WTC11 (cell line): ENCODE measurements at regions not wholly inside any gene's neighbourhood (a gene's known extent, or its start where the extent isn't known, plus 50 kb on each side); places are given as distances from the start of the nearest gene placed in this dataset.

ENCODE experiments used
- ATAC-seq: fragments of 200-7000 bp; cut with Tn5 transposase; 2 replicates; pipeline ENCODE4 v1.10.0; 2021; ENCODE audit warnings: mild to moderate bottlenecking, moderate library complexity
- CTCF ChIA-PET: fragments of 300-600 bp; sonication (Branson Sonifier 250); formaldehyde crosslinking; loops from one replicate; lab custom pipeline; 2021; ENCODE audit warnings: antibody characterized with exemption; lab: Charles Lee
- POLR2A ChIA-PET: fragments of 350-600 bp; sonication (Branson Sonifier 250); formaldehyde crosslinking; loops from one replicate; lab custom pipeline; 2021; ENCODE audit warnings: antibody characterized with exemption; lab: Charles Lee
- DNase-seq: peaks from one replicate; pipeline ENCODE4 v3.0.0; 2021; ENCODE audit warnings: low spot score
- H3K27ac Mint-ChIP-seq: 2 replicates; pipeline ENCODE4 v1.8.0; 2021; ENCODE audit warnings: mixed read lengths
- H3K27me3 Mint-ChIP-seq: 2 replicates; pipeline ENCODE4 v1.8.0; 2021; ENCODE audit warnings: low read depth, mild to moderate bottlenecking, moderate library complexity, mixed read lengths
- H3K36me3 Mint-ChIP-seq: 2 replicates; pipeline ENCODE4 v1.8.0; 2021; ENCODE audit warnings: mixed read lengths
- H3K4me1 Mint-ChIP-seq: 2 replicates; pipeline ENCODE4 v1.8.0; 2022; ENCODE audit warnings: mixed read lengths
- H3K4me3 Mint-ChIP-seq: 2 replicates; pipeline ENCODE4 v1.8.0; 2021; ENCODE audit warnings: mild to moderate bottlenecking, moderate library complexity, mixed read lengths
- H3K9me3 Mint-ChIP-seq: 2 replicates; pipeline ENCODE4 v1.8.0; 2021; ENCODE audit warnings: mixed read lengths
- ATF1 ChIP-seq: sonication (generic); formaldehyde crosslinking; IDR thresholded peaks from 2 replicates; pipeline ENCODE4 v1.8.1; 2023; ENCODE audit warnings: mild to moderate bottlenecking, moderate library complexity, missing genetic modification reagents
- CREM ChIP-seq: sonication (generic); formaldehyde crosslinking; IDR thresholded peaks from 2 replicates; pipeline ENCODE4 v1.8.1; 2022; ENCODE audit warnings: mild to moderate bottlenecking, missing genetic modification reagents, moderate library complexity
- HMGA2 ChIP-seq: fragments of 250-450 bp; sonication (Bioruptor Pico); IDR thresholded peaks from 2 replicates; pipeline ENCODE4 v1.4.0; 2021; ENCODE audit warnings: mild to moderate bottlenecking, moderate library complexity
- MXD4 ChIP-seq: fragments of 250-450 bp; sonication (Bioruptor Pico); IDR thresholded peaks from 2 replicates; pipeline ENCODE4 v1.8.0; 2021; ENCODE audit warnings: mild to moderate bottlenecking, moderate library complexity, borderline replicate concordance
- NFE2L1 ChIP-seq: sonication (generic); formaldehyde crosslinking; IDR thresholded peaks from 2 replicates; pipeline ENCODE4 v1.8.1; 2023; ENCODE audit warnings: missing genetic modification reagents
- NR3C1 ChIP-seq: sonication (generic); formaldehyde crosslinking; conservative IDR thresholded peaks from 2 replicates; pipeline ENCODE4 v1.8.1; 2023; ENCODE audit warnings: low read depth, mild to moderate bottlenecking, missing genetic modification reagents
- RELA ChIP-seq: sonication (generic); formaldehyde crosslinking; IDR thresholded peaks from 2 replicates; pipeline ENCODE4 v1.8.1; 2022; ENCODE audit warnings: missing genetic modification reagents, mild to moderate bottlenecking, borderline replicate concordance
- SP1 ChIP-seq: sonication (generic); formaldehyde crosslinking; conservative IDR thresholded peaks from 2 replicates; pipeline ENCODE4 v1.8.1; 2022; ENCODE audit warnings: missing genetic modification reagents
- TEAD1 ChIP-seq: sonication (generic); formaldehyde crosslinking; IDR thresholded peaks from 2 replicates; pipeline ENCODE4 v1.8.0; 2022; ENCODE audit warnings: mild to moderate bottlenecking, missing genetic modification reagents
- ZNF232 ChIP-seq: sonication (generic); formaldehyde crosslinking; IDR thresholded peaks from 2 replicates; pipeline ENCODE4 v1.8.0; 2022; ENCODE audit warnings: mild to moderate bottlenecking, missing genetic modification reagents
- ZNF671 ChIP-seq: fragments of 250-450 bp; sonication (Bioruptor Pico); IDR thresholded peaks from 2 replicates; pipeline ENCODE4 v1.8.0; 2021; ENCODE audit warnings: mild to moderate bottlenecking
- TF ChIP-seq, protein P1 (sequence below): fragments of 250-450 bp; sonication (Bioruptor Pico); IDR thresholded peaks from 2 replicates; pipeline ENCODE4 v1.9.0; 2021; ENCODE audit warnings: moderate library complexity, mild to moderate bottlenecking, inconsistent platforms, borderline replicate concordance
- TF ChIP-seq, protein P2 (sequence below): sonication (generic); formaldehyde crosslinking; IDR thresholded peaks from 2 replicates; pipeline ENCODE4 v1.8.1; 2023; ENCODE audit warnings: mild to moderate bottlenecking, missing genetic modification reagents, moderate library complexity
- TF ChIP-seq, protein P3 (sequence below): sonication (generic); formaldehyde crosslinking; IDR thresholded peaks from 2 replicates; pipeline ENCODE4 v1.8.1; 2022; ENCODE audit warnings: missing genetic modification reagents, borderline replicate concordance
- TF ChIP-seq, protein P4 (sequence below): fragments of 250-450 bp; sonication (Bioruptor Pico); conservative IDR thresholded peaks from 2 replicates; pipeline ENCODE4 v1.9.0; 2021; ENCODE audit warnings: mild to moderate bottlenecking
- TF ChIP-seq, protein P5 (sequence below): sonication (generic); formaldehyde crosslinking; conservative IDR thresholded peaks from 2 replicates; pipeline ENCODE4 v1.8.1; 2022; ENCODE audit warnings: mild to moderate bottlenecking, missing genetic modification reagents
- TF ChIP-seq, protein P6 (sequence below): sonication (generic); formaldehyde crosslinking; IDR thresholded peaks from 2 replicates; pipeline ENCODE4 v1.8.0; 2023; ENCODE audit warnings: mild to moderate bottlenecking, missing genetic modification reagents
- TF ChIP-seq, protein P7 (sequence below): sonication (generic); formaldehyde crosslinking; IDR thresholded peaks from 2 replicates; pipeline ENCODE4 v1.8.0; 2023; ENCODE audit warnings: missing genetic modification reagents, mild to moderate bottlenecking, borderline replicate concordance

DNA sequence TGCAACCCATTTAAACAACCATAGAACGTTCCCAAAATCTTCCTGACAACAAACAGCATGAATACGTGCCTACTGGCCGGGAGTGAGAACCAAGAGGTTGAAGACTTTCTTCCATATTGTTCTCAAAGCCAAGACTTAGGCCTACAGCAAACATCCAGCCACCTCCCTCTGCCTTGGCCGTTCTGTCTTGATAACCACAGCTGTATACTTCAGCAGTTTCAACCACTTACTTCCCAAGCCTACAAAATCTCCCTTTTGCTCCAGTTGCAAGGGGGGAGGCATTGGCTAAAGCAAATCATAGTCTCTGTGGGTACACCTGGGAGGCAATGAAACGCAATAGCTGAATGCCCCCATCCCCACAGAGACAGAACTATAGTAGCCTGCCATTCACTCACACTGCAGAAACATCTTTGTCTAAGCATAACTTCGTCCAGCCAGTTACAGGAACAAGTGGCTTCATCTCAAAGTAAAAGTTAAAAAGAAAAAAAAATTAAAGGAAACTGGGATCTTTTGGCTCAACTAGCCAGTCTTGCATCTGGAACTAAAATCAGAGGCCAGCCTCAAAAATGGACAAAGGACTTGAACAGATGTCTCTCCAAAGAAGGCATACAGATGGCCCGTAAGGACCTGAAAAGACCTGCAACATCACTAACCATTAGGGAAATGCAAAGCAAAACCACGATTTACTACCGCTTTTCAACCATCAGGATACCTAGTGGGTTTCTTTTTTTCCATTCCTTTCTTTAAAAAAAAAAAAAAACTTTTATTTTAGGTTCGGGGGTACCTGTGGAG lies 186.0 kb downstream of the PSMG1 start:
- H3K4me1 Mint-ChIP-seq: no peaks in the 10 kb centered on the region; the same call in 1 of the 2 replicates
- no peaks in the 10 kb centered on the region; the same call in 1 of the 2 replicates for H3K27me3 Mint-ChIP-seq
- H3K4me3 Mint-ChIP-seq: no peak overlapping the region
- no peak for TF ChIP-seq NFE2L1 (CRISPR knock-in tag)
- no peak for TF ChIP-seq ZNF232
- TF ChIP-seq, protein P1, sequence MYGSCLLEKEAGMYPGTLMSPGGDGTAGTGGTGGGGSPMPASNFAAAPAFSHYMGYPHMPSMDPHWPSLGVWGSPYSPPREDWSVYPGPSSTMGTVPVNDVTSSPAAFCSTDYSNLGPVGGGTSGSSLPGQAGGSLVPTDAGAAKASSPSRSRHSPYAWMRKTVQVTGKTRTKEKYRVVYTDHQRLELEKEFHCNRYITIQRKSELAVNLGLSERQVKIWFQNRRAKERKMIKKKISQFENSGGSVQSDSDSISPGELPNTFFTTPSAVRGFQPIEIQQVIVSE (CRISPR knock-in tag): no peak
- TF ChIP-seq TEAD1: no peak
- no peak for TF ChIP-seq CREM
- no peak for TF ChIP-seq ZNF671
- TF ChIP-seq, protein P2, sequence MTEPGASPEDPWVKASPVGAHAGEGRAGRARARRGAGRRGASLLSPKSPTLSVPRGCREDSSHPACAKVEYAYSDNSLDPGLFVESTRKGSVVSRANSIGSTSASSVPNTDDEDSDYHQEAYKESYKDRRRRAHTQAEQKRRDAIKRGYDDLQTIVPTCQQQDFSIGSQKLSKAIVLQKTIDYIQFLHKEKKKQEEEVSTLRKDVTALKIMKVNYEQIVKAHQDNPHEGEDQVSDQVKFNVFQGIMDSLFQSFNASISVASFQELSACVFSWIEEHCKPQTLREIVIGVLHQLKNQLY (CRISPR knock-in tag): no peak
- H3K36me3 Mint-ChIP-seq: no peaks in the 10 kb centered on the region
- ChIA-PET POLR2A (no interaction called here), CTCF (no interaction called here)
- no peak for ATAC-seq
- DNase-seq: no peak
- H3K9me3 Mint-ChIP-seq: no peaks in the 10 kb centered on the region
- no peak overlapping the region for H3K27ac Mint-ChIP-seq

DNA sequence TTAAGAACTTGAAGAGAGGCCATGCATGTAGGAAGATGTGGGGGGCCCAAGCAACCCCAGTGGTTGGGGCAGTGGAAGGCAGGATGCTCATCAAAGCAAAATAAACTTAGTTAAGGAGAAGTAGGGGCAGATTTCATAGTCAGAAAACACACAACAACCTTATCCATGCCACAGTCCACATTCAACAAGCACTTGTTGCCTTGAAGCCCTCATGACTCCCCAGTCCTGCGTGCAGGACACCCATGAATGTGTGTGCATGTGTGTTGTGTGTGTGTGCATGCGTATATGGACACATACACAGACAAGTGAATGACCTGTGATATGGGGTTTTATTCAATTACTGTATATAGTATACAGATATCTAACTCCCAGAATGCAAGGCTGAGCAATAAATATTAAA lies 186.9 kb downstream of the PSMG1 start:
- no peaks in the 10 kb centered on the region for H3K9me3 Mint-ChIP-seq
- DNase-seq (no peak), ATAC-seq (no peak)
- POLR2A ChIA-PET: no interaction called here
- H3K27me3 Mint-ChIP-seq: no peaks in the 10 kb centered on the region; the same call in 1 of the 2 replicates
- H3K27ac Mint-ChIP-seq: no peak overlapping the region
- H3K4me3 Mint-ChIP-seq: no peak overlapping the region
- no peaks in the 10 kb centered on the region; the same call in 1 of the 2 replicates for H3K4me1 Mint-ChIP-seq
- TF ChIP-seq, protein P3, sequence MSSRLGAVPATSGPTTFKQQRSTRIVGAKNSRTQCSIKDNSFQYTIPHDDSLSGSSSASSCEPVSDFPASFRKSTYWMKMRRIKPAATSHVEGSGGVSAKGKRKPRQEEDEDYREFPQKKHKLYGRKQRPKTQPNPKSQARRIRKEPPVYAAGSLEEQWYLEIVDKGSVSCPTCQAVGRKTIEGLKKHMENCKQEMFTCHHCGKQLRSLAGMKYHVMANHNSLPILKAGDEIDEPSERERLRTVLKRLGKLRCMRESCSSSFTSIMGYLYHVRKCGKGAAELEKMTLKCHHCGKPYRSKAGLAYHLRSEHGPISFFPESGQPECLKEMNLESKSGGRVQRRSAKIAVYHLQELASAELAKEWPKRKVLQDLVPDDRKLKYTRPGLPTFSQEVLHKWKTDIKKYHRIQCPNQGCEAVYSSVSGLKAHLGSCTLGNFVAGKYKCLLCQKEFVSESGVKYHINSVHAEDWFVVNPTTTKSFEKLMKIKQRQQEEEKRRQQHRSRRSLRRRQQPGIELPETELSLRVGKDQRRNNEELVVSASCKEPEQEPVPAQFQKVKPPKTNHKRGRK: no peak
- TF ChIP-seq, protein P1 (CRISPR knock-in tag): no peak
- TF ChIP-seq, protein P4, sequence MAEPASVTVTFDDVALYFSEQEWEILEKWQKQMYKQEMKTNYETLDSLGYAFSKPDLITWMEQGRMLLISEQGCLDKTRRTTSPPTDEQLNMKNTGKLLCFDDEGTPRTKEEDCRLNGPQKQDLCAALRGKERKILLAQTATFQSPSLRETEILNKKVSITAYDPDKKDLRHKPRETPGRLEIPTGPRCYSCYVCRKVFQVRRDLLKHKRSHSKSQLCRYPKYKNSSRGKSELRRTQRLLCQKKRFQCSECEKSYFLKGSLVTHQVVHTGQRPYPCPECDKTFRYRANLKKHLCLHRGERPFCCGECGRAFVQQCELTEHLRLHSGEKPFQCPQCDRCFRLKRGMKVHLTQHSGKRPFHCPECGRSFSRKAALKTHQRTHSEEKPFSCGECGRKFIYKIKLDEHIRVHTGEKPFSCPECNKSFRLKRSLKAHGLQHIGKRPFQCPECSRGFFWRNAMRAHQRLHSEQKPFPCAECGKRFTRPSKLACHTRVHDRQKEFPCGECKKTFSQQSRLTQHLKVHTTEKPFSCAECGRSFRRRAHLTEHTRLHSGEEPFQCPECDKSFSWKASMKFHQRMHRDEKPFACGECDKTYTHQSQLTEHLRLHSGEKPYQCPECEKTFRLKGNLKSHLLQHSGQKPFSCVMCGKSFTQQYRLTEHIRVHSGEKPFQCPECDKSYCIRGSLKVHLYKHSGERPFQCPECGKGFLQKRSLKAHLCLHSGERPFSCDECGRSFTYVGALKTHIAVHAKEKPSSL (CRISPR knock-in tag): no peak
- TF ChIP-seq ZNF232 (no peak), ATF1 (CRISPR knock-in tag) (no peak), HMGA2 (CRISPR knock-in tag) (no peak), NR3C1 (CRISPR knock-in tag) (no peak), MXD4 (CRISPR knock-in tag) (no peak), RELA (CRISPR knock-in tag) (no peak)
- TF ChIP-seq, protein P5, sequence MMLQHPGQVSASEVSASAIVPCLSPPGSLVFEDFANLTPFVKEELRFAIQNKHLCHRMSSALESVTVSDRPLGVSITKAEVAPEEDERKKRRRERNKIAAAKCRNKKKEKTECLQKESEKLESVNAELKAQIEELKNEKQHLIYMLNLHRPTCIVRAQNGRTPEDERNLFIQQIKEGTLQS: no peak
- H3K36me3 Mint-ChIP-seq: no peaks in the 10 kb centered on the region
- CTCF ChIA-PET: no interaction called here

DNA sequence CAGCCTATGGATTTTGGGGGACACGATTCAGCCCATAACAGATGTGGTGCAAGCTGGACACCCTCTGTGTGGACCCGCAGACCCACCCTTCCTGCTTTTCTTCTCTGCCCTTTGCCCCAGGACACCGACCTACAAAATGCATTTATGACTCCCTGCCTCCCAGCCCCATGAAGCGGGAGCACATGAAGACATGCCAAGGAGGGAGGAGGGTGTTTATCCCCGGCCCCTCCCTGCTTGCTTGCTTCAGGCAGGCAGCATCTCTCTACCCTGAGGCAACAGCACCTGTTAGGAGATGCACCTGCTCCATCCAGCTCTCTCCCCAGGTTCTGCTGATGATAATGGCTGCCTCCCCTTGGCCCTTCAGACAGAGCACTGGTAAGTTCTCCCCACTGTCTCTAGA lies 187.5 kb downstream of the PSMG1 start:
- H3K27me3 Mint-ChIP-seq: no peaks in the 10 kb centered on the region; the same call in 1 of the 2 replicates
- CTCF ChIA-PET: interaction anchor here (0.7 kb wide), 1 partner anchor 38 kb away, joined by 3 read pairs; no protein-coding TSS in a partner anchor
- no peaks in the 10 kb centered on the region for H3K9me3 Mint-ChIP-seq
- H3K4me3 Mint-ChIP-seq: no peak overlapping the region
- POLR2A ChIA-PET: no interaction called here
- H3K36me3 Mint-ChIP-seq: no peaks in the 10 kb centered on the region
- ATAC-seq (no peak), DNase-seq (no peak)
- peaks cover 2% of the 10 kb centered on the region for H3K4me1 Mint-ChIP-seq
- H3K27ac Mint-ChIP-seq: no peak overlapping the region
- TF ChIP-seq, protein P6, sequence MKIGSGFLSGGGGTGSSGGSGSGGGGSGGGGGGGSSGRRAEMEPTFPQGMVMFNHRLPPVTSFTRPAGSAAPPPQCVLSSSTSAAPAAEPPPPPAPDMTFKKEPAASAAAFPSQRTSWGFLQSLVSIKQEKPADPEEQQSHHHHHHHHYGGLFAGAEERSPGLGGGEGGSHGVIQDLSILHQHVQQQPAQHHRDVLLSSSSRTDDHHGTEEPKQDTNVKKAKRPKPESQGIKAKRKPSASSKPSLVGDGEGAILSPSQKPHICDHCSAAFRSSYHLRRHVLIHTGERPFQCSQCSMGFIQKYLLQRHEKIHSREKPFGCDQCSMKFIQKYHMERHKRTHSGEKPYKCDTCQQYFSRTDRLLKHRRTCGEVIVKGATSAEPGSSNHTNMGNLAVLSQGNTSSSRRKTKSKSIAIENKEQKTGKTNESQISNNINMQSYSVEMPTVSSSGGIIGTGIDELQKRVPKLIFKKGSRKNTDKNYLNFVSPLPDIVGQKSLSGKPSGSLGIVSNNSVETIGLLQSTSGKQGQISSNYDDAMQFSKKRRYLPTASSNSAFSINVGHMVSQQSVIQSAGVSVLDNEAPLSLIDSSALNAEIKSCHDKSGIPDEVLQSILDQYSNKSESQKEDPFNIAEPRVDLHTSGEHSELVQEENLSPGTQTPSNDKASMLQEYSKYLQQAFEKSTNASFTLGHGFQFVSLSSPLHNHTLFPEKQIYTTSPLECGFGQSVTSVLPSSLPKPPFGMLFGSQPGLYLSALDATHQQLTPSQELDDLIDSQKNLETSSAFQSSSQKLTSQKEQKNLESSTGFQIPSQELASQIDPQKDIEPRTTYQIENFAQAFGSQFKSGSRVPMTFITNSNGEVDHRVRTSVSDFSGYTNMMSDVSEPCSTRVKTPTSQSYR: no peak
- TF ChIP-seq SP1 (CRISPR knock-in tag): no peak
- TF ChIP-seq, protein P7, sequence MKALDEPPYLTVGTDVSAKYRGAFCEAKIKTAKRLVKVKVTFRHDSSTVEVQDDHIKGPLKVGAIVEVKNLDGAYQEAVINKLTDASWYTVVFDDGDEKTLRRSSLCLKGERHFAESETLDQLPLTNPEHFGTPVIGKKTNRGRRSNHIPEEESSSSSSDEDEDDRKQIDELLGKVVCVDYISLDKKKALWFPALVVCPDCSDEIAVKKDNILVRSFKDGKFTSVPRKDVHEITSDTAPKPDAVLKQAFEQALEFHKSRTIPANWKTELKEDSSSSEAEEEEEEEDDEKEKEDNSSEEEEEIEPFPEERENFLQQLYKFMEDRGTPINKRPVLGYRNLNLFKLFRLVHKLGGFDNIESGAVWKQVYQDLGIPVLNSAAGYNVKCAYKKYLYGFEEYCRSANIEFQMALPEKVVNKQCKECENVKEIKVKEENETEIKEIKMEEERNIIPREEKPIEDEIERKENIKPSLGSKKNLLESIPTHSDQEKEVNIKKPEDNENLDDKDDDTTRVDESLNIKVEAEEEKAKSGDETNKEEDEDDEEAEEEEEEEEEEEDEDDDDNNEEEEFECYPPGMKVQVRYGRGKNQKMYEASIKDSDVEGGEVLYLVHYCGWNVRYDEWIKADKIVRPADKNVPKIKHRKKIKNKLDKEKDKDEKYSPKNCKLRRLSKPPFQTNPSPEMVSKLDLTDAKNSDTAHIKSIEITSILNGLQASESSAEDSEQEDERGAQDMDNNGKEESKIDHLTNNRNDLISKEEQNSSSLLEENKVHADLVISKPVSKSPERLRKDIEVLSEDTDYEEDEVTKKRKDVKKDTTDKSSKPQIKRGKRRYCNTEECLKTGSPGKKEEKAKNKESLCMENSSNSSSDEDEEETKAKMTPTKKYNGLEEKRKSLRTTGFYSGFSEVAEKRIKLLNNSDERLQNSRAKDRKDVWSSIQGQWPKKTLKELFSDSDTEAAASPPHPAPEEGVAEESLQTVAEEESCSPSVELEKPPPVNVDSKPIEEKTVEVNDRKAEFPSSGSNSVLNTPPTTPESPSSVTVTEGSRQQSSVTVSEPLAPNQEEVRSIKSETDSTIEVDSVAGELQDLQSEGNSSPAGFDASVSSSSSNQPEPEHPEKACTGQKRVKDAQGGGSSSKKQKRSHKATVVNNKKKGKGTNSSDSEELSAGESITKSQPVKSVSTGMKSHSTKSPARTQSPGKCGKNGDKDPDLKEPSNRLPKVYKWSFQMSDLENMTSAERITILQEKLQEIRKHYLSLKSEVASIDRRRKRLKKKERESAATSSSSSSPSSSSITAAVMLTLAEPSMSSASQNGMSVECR: no peak
